Astrocyte of the hippocampus (primary cell): ENCODE measurements at regions not wholly inside any gene's neighbourhood (a gene's known extent, or its start where the extent isn't known, plus 50 kb on each side); places are given as distances from the start of the nearest gene placed in this dataset.
"Not testable (repeated sequence)": the region's sequence is repeated elsewhere in the genome, so short reads cannot be mapped to it uniquely, and the experiment has no call there.

Source experiments
- DNase-seq: peaks from one replicate; pipeline ENCODE4 v3.0.0; 2011; ENCODE audit warnings: low read depth, low spot score

- peak; percentile 96 for DNase-seq
Measured at GRCh38 chr2:240374085-240374907, 61.2 kb upstream of the GPC1 start.

- DNase-seq: no peak
Measured at GRCh38 chr2:240375024-240375645, 60.3 kb upstream of the GPC1 start.

- DNase-seq: no peak
Measured at GRCh38 chr2:240376739-240377138, 58.7 kb upstream of the GPC1 start.

- DNase-seq: peak; percentile 51
Measured at GRCh38 chr2:240377366-240377765, 58.1 kb upstream of the GPC1 start.

GRCh38 chr2:240379089-240379636 lies 56.3 kb upstream of the GPC1 start:
- DNase-seq: no peak

DNA sequence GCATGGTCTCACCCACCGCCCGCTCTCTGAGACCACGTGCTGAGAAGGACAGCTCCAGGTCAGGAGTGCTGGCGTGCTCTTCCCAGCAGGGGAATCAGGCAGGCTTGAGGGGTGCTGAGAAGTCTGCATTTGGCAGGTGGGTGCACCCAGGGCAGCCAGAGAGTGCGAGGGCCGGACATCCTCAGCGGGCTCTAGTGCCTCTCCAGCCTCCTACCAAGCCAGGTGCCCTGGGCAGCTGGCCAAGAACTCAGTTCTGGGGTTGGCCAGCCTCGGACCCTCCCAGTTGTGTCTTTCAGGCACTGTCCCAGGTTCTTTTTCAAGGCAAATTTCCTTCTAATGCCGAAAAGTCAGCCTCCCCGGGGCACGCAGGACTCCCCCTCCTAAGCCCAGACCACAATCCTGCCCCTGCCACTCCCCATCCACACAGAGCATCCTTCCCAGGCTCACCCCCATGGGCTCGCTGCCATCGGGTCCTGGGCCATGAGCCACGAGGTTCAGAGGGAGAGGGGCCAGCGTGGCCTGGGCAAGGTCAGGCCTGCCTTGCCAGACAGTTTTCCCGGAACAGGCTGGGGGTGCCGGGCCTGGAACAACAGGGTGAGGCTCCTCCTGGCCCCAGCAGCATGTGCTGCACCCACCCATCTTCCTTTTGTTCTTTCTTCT lies 52.2 kb upstream of the GPC1 start:
- no peak for DNase-seq

GRCh38 chr2:240383871-240384700 lies 51.4 kb upstream of the GPC1 start:
- DNase-seq: no peak

DNA sequence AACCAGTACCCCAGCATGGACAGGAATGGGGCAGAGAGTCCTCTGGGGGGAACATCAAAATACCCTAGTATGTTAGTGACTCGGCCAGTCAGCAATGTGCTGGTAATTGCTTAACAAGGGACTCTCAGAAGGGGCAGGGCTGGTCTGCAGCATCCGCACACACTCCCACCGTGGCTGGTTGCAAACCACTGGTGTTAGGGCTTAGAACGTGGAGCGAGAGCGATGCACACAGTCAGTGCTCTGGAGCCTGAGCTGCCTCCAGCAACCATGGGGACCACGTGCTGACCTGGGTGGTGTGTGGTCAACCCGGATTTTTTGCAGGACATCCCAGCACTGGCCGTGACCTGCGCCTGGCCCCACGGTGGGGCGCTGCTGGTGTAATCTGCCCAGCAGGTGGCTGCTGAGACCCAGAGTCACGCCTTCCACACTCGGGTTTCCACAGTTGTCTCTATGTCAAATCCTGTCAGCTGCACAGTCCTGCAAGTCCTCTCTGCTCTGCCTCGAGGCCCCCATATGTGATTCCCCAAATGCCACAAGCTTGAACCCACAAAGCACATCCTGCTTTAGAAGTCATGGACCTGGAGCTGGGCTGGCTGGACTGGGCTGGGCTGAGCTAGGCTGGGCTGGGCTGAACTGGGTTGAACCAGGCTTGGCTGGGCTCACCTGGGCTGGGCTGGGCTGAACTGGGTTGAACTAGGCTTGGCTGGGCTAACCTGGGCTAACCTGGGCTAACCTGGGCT lies 50.6 kb upstream of the GPC1 start:
- no peak for DNase-seq

DNA sequence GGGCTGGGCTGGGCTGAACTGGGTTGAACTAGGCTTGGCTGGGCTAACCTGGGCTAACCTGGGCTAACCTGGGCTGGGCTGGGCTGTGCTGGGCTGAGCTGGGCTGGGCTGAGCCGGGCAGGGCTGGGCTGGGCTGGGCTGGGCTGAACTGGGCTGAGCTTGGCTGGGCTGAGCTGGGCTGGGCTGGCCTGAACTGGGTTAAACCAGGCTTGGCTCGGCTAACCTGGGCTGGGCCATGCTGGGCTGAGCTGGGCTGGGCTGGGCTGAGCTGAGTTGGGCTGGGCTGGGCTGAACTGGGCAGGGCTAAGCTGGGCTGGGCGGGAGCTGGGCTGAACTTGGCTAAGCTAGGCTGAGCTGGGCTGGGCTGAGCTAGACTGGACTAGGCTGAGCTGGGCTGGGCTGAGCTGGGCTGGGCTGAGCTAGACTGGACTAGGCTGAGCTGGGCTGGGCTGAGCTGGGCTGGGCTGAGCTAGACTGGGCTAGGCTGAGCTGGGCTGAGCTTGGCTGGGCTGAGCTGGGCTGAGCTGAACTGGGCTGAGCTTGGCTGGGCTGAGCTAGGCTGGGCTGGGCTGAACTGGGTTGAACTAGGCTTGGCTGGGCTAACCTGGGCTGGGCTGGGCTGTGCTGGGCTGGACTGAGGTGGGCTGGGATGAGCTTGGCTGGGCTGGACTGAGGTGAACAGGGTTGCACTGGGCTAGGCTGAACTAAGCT lies 49.9 kb upstream of the GPC1 start:
- not testable (repeated sequence) for DNase-seq
